CD14-positive monocyte (primary cell): ENCODE measurements at regions not wholly inside any gene's neighbourhood (a gene's known extent, or its start where the extent isn't known, plus 50 kb on each side); places are given as distances from the start of the nearest gene placed in this dataset.

ENCODE experiments used
- DNase-seq, 3 donors: peaks; one replicate each; pipeline ENCODE4 v3.0.0-alpha.2; 2011 to 2022
- H2AFZ ChIP-seq: 2 replicates; pipeline ENCODE4 v1.6.0; 2012; ENCODE audit warnings: mild to moderate bottlenecking, low read depth, low read length, inconsistent platforms; ENCODE audit not compliant: insufficient read depth, poor library complexity, severe bottlenecking
- H3K27ac ChIP-seq, 2 donors: 1 replicate in 1 of 2; 2 replicates in 1 of 2; pipeline ENCODE4 v1.5.1; 2012 to 2013; ENCODE audit warnings: low read length in 2 of 2, control low read depth in 1 of 2, inconsistent platforms in 1 of 2, low read depth in 1 of 2, mild to moderate bottlenecking in 1 of 2
- H3K27me3 ChIP-seq, 2 donors: one replicate each; pipeline versions ENCODE4 v1.6.0 to v1.6.1; 2011 to 2013; ENCODE audit warnings: low read length in 2 of 2; ENCODE audit not compliant: control insufficient read depth in 2 of 2, insufficient read depth in 2 of 2
- H3K36me3 ChIP-seq, 2 donors: replicated peaks in 1 of 2; 1 replicate in 1 of 2; 2 replicates in 1 of 2; pipeline versions ENCODE4 v1.5.1 to v1.6.1; 2012 to 2013; ENCODE audit warnings: low read length in 2 of 2, control low read depth in 1 of 2, inconsistent platforms in 1 of 2, mild to moderate bottlenecking in 1 of 2; ENCODE audit not compliant: insufficient read depth in 2 of 2, control insufficient read depth in 1 of 2
- H3K4me1 ChIP-seq, 2 donors: 1 replicate in 1 of 2; 2 replicates in 1 of 2; pipeline versions ENCODE4 v1.5.1 to v1.6.1; 2012 to 2013; ENCODE audit warnings: low read length in 2 of 2, control low read depth in 1 of 2, inconsistent platforms in 1 of 2, mild to moderate bottlenecking in 1 of 2, moderate library complexity in 1 of 2; ENCODE audit not compliant: insufficient read depth in 2 of 2, control insufficient read depth in 1 of 2
- H3K4me2 ChIP-seq: replicated peaks from 2 replicates; pipeline ENCODE3; 2012; ENCODE audit warnings: low read length, moderate library complexity, mild to moderate bottlenecking; ENCODE audit not compliant: poor library complexity, severe bottlenecking; ENCODE audit errors: extremely low read depth
- H3K4me3 ChIP-seq, 3 experiments: fragments of 200-600 bp in 1 of 3; sonication (generic) in 1 of 3; replicated peaks in 1 of 3; 1 replicate in 2 of 3; 2 replicates in 1 of 3; pipeline ENCODE4 v1.5.1; 2011 to 2013; ENCODE audit warnings: low read length in 3 of 3, mild to moderate bottlenecking in 3 of 3, control low read depth in 2 of 3, low read depth in 2 of 3, inconsistent platforms in 1 of 3, moderate library complexity in 1 of 3
- H3K79me2 ChIP-seq: 2 replicates; pipeline ENCODE4 v1.6.0; 2012; ENCODE audit warnings: mild to moderate bottlenecking, control low read depth, inconsistent platforms, low read length, moderate library complexity; ENCODE audit not compliant: insufficient read depth
- H3K9ac ChIP-seq: 2 replicates; pipeline ENCODE4 v1.6.0; 2017; ENCODE audit warnings: low read length, mild to moderate bottlenecking; ENCODE audit not compliant: insufficient read depth, poor library complexity, severe bottlenecking
- H3K9me3 ChIP-seq, 2 donors: replicated peaks in 1 of 2; 1 replicate in 1 of 2; 2 replicates in 1 of 2; pipeline versions ENCODE4 v1.5.1 to v1.6.1; 2012 to 2013; ENCODE audit warnings: low read length in 2 of 2, control low read depth in 1 of 2; ENCODE audit not compliant: control insufficient read depth in 1 of 2, insufficient read depth in 1 of 2
- H4K20me1 ChIP-seq: 2 replicates; pipeline ENCODE4 v1.6.0; 2012; ENCODE audit warnings: mild to moderate bottlenecking, low read length, control low read depth, moderate library complexity; ENCODE audit not compliant: insufficient read depth
- H3K27ac Mint-ChIP-seq, 7 donors: one replicate each; pipeline ENCODE4 v1.8.0; 2020; ENCODE audit warnings: mild to moderate bottlenecking in 7 of 7, mixed read lengths in 7 of 7, moderate library complexity in 6 of 7, inconsistent platforms in 2 of 7
- H3K27me3 Mint-ChIP-seq, 3 donors: one replicate each; pipeline ENCODE4 v1.8.0; 2021 to 2022; ENCODE audit warnings: low read depth in 3 of 3, mild to moderate bottlenecking in 3 of 3, mixed read lengths in 3 of 3, moderate library complexity in 3 of 3, inconsistent platforms in 1 of 3
- H3K36me3 Mint-ChIP-seq, 2 donors: one replicate each; pipeline ENCODE4 v1.8.0; 2020; ENCODE audit warnings: mixed read lengths in 2 of 2, inconsistent platforms in 1 of 2, mild to moderate bottlenecking in 1 of 2
- H3K4me1 Mint-ChIP-seq: one replicate; pipeline ENCODE4 v1.8.0; 2020; ENCODE audit warnings: mild to moderate bottlenecking, mixed read lengths
- H3K4me3 Mint-ChIP-seq, 2 donors: one replicate each; pipeline ENCODE4 v1.8.0; 2020; ENCODE audit warnings: mild to moderate bottlenecking in 2 of 2, mixed read lengths in 2 of 2, moderate library complexity in 1 of 2
- H3K9me3 Mint-ChIP-seq, 7 donors: one replicate each; pipeline ENCODE4 v1.8.0; 2020 to 2022; ENCODE audit warnings: mixed read lengths in 7 of 7, mild to moderate bottlenecking in 6 of 7, moderate library complexity in 6 of 7, inconsistent platforms in 2 of 7
- WGBS: methylation state at CpG from one replicate; pipeline ENCODE4 v1.1.5; 2013; ENCODE audit warnings: missing lambda C conversion rate; ENCODE audit not compliant: insufficient coverage; 5-methylcytosine and 5-hydroxymethylcytosine counted together
- intact Hi-C, 2 donors: fragments of 100-400 bp; cut with micrococcal nuclease; formaldehyde crosslinking; loops; one replicate each; pipeline versions ENCODE4 v1.15.0 to v1.15.1; 2023
- TF ChIP-seq, protein P1 (sequence below): fragments of 200-600 bp; IDR thresholded peaks from one replicate; pipeline ENCODE4 v1.8.0; 2022; ENCODE audit warnings: antibody characterized with exemption, mild to moderate bottlenecking

DNA sequence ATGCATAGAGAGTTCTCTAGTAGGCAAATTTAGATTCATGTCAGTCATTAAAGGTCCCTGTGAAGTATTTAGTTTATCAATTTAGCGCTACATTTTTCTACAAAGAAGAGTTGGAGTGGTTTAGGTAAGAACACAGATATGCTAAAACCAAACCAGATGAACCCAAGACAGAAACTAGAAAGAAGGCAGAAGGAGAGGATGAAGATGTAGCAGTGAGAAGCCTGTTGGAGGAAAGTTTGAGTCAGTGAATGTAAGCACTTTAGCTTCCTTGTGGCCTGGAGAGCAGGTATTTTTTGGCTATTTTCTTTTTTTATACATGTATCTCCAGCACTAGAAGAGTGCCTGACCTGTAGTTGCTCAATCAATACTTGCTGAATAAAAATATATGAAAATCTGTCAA, 223.7 kb downstream of the KCNRG start:
- Histone ChIP-seq H3K4me3 (no peak overlapping the region), H3K4me2 (no peak overlapping the region), H2AFZ (no peak overlapping the region), H3K27ac (no peak overlapping the region), H3K4me1 (no peaks in the 10 kb centered on the region), H3K9me3 (no peaks in the 10 kb centered on the region), H4K20me1 (no peaks in the 10 kb centered on the region), H3K9ac (no peak overlapping the region), H3K27me3 (no peaks in the 10 kb centered on the region), H3K79me2 (no peaks in the 10 kb centered on the region), H3K36me3 (no peaks in the 10 kb centered on the region)
- H3K9me3 Mint-ChIP-seq: peaks cover 0 to 9% (median 4%) of the 10 kb centered on the region in 7 donors
- peaks cover 15% of the 10 kb centered on the region for H3K4me1 Mint-ChIP-seq
- TF ChIP-seq, protein P1, sequence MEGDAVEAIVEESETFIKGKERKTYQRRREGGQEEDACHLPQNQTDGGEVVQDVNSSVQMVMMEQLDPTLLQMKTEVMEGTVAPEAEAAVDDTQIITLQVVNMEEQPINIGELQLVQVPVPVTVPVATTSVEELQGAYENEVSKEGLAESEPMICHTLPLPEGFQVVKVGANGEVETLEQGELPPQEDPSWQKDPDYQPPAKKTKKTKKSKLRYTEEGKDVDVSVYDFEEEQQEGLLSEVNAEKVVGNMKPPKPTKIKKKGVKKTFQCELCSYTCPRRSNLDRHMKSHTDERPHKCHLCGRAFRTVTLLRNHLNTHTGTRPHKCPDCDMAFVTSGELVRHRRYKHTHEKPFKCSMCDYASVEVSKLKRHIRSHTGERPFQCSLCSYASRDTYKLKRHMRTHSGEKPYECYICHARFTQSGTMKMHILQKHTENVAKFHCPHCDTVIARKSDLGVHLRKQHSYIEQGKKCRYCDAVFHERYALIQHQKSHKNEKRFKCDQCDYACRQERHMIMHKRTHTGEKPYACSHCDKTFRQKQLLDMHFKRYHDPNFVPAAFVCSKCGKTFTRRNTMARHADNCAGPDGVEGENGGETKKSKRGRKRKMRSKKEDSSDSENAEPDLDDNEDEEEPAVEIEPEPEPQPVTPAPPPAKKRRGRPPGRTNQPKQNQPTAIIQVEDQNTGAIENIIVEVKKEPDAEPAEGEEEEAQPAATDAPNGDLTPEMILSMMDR: no peak
- peaks cover 0 to 2% (median 0%) of the 10 kb centered on the region in 3 donors for H3K27me3 Mint-ChIP-seq
- WGBS: no CpG with 5 or more reads among the region's 1 CpG
- no peaks in the 10 kb centered on the region for H3K36me3 Mint-ChIP-seq
- no peak overlapping the region for H3K4me3 Mint-ChIP-seq
- intact Hi-C loops: no loop called here
- DNase-seq: no peak
- H3K27ac Mint-ChIP-seq: no peak overlapping the region

DNA sequence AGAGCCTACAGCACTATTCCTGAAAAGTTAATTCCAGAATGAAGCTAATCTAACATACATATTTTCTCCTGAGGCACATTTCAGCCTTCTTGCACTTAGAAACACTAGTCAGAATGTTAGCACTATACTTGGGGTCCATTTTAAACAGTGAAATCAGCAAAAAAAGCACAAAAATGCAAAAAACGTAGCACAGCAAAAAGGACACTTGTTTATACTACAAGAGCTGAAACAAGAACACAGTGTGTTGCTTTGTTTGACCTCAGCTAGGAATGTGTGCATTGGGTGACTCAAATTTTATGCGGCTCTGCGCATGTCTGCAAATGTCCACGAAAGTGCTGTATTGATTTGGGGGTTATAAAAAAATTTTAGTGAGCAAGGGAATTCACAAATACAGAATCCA, 226.2 kb downstream of the KCNRG start:
- no peaks in the 10 kb centered on the region for H3K27me3 ChIP-seq
- no peak overlapping the region for H3K27ac ChIP-seq
- no peaks in the 10 kb centered on the region for H3K36me3 ChIP-seq
- intact Hi-C loops: no loop called here
- peaks cover 22% of the 10 kb centered on the region for H3K4me1 Mint-ChIP-seq
- WGBS: no CpG with 5 or more reads among the region's 4 CpGs
- H3K4me1 ChIP-seq: peaks cover 6 to 14% of the 10 kb centered on the region in 2 donors
- peaks cover 0 to 2% (median 0%) of the 10 kb centered on the region in 3 donors for H3K27me3 Mint-ChIP-seq
- H3K4me3 Mint-ChIP-seq: no peak overlapping the region
- no peaks in the 10 kb centered on the region for H3K79me2 ChIP-seq
- H3K9me3 ChIP-seq: no peaks in the 10 kb centered on the region
- no peak overlapping the region for H3K9ac ChIP-seq
- no peak for DNase-seq
- TF ChIP-seq, protein P1: no peak
- peaks cover 0 to 3% (median 0%) of the 10 kb centered on the region in 7 donors for H3K9me3 Mint-ChIP-seq
- no peak overlapping the region for H3K4me2 ChIP-seq
- no peak overlapping the region for H2AFZ ChIP-seq
- H3K4me3 ChIP-seq: no peak overlapping the region
- H4K20me1 ChIP-seq: no peaks in the 10 kb centered on the region
- H3K27ac Mint-ChIP-seq: no peak overlapping the region
- peaks cover 0 to 5% of the 10 kb centered on the region in 2 donors for H3K36me3 Mint-ChIP-seq
